Neural progenitor cell (in vitro differentiated cells): ENCODE measurements at regions not wholly inside any gene's neighbourhood (a gene's known extent, or its start where the extent isn't known, plus 50 kb on each side); places are given as distances from the start of the nearest gene placed in this dataset.

ENCODE experiments used
- CTCF ChIP-seq: fragments of 200-600 bp; sonication (generic); IDR thresholded peaks from 2 replicates; pipeline ENCODE4 v1.5.1; 2017; ENCODE audit warnings: antibody characterized with exemption, mild to moderate bottlenecking
- EZH2phosphoT487 ChIP-seq: fragments of 200-600 bp; sonication (generic); IDR thresholded peaks from 2 replicates; pipeline ENCODE4 v1.6.1; 2017; ENCODE audit warnings: antibody characterized with exemption

GRCh38 chr15:26134152-26134551 is 271.0 kb upstream of the ATP10A start:
- TF ChIP-seq CTCF = no peak
- TF ChIP-seq EZH2phosphoT487 = no peak
